Stimulated activated CD4-positive, alpha-beta T cell treated with anti-CD3 and anti-CD28 coated beads, Interleukin-1b, Interleukin-23, amount 100 ng/mL, for 48 hours (primary cell): ENCODE measurements at regions not wholly inside any gene's neighbourhood (a gene's known extent, or its start where the extent isn't known, plus 50 kb on each side); places are given as distances from the start of the nearest gene placed in this dataset.
"Not testable (repeated sequence)": the region's sequence is repeated elsewhere in the genome, so short reads cannot be mapped to it uniquely, and the experiment has no call there.

ENCODE experiments used
- DNase-seq: peaks from one replicate; pipeline ENCODE4 v3.0.0-alpha.2; 2020

DNA sequence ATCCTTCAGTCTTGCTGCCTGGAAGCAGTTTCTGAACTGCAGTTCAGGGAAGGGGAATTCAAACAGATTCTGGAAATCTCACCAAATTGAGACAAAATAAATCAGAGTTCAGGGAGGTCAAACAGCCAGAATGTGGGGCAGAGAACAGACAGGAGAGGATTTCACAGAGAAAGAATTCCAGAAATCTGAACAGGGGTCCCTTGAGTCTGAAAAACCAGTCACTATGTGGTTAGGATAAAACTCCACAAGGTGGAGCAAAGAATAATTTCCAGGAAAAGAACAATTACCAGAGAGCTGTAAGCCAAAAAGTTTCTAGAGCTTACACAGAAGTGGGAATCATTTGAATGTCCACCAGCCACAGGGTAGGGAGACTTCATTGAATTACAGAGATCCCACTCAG, 84.7 kb downstream of the URB2 start:
- DNase-seq: no peak

DNA sequence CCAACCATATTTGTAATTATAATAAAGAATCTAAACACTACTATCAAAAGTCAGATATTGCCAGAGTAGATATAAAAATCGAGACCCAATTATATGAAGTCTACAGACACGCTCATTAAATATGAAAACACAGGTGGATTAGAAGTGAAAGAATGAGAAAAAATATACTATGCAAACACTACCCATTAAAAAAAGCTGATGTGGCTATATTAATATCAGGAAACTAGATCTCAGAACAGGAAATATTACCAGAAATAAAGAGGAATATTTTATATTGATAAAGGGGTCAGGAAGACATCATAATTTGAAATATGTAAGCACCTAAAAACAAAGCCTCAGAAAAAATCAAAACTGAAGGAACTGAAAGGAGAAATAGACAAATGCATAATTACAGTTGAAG, 88.3 kb downstream of the URB2 start:
- no peak for DNase-seq

DNA sequence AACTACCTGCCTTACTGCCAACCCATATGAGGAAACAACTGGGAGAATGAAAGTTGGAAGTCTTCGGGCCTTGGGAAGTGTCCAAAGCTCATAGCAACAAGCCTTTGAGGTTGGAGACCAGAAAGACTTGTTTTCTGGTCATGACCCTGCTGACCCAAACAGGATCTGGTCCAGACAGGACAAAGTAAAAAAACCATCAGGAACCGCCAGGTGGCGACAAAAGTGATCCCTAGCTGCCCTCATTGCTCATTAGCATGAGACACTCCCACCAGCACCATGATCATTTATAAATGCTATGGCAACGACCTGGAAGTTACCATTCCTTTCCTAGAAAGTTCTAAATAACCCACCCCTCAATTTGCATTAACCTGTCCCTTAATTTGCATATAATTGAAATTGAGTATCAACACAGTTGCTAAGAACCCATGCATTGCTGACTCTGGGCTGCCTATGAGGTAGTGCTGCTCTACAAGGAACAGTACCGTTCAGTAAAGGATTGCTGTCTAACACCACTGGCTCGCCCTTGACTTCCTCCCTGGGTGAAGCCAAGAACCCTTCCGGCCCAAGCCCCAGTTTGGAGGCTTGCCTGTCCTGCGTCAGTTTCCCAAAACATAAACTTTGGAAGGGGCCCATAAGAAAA, 89.0 kb downstream of the URB2 start:
- peak; percentile 9 for DNase-seq

DNA sequence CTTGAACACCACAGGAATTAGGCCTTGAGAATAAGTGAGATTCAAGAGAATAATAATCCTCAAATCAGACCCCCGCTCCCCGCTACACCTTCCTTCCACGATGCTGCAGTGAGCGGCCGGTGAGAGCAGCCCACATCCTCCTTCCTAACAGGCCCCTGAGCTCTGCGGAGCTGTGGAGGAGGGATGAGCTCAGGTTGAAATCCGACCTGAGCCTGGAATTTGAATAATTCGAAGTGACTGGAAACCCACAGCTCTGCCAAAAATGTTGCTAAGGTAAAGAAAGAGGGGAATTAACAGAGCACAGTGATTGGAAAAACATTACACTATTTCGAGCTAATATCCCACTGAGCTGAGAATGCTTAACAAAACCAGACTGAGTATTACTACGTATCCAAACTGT, 90.0 kb downstream of the URB2 start:
- no peak for DNase-seq

DNA sequence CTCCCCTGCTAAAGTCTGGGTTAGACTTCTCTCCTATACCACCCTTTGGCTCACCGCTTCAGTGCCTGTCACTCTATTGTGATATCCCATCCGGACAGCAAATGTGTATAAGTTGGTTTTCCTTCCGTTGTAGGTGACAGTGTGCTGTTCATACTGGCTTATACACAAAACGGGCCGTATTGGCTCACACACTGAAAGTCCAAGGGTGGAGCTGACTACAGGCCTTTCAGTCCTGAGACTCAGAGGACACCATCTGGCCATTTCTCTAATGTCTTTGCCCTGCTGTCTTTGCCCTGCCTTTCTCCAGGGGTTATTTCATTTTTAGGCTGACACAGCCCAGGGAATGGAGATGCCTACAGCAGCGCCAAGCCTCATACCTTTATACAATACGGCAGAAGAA, 90.7 kb downstream of the URB2 start:
- no peak for DNase-seq

DNA sequence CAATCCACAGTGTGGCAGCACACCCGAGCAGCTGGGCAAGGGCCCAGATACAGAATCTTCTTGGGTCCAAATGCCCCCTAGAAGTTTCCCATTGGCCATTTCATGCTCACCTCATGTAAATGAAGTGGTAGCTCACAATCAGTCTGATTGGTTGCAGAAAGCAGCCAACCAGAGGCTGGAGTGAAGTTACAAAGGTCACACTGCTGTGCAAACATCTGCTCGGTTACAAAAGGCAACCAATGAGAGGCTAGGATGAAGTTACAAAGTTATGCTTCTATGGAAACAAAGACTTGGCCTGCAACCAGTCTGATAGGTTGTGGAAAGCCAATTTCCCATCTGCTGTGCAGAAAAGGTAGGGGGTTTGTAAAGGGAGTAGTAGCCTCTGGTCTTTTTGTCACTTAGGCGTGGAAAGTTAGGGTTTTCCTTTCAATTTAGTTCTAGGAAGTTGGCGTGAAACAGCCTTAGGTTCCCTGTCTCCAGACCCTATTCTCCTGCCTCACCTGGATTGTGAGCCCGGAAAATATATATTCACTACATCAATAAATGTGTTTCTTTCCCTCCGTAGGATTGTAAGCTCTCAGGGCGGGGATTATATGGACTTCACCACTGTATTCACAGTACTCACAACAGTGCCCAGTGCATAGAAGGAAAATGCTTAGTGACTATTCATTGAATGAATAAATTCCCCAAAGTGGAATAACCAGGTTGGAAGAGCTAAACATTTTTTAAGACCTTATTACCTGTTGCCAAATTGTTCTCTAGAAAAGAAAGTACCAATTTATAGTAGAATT, 91.9 kb downstream of the URB2 start:
- DNase-seq: no peak

DNA sequence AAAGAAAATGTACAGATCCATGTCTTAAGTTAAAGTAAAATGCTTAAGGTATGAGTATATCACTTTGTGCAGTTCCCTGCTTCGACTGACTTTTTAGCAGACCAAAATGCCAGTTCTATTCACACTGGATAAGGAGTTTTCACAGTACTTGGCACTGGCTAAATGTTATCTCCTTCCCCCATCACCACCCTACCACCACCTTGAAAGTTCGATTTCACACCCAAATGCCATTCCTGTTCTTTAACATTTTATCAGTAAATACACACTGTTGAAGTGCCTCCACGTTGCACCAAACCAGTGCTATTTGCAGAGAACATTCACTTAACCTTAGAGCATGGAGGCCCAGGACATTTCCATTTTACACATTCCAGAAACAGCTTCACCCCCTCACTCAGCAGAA, 100.0 kb downstream of the URB2 start:
- no peak for DNase-seq

DNA sequence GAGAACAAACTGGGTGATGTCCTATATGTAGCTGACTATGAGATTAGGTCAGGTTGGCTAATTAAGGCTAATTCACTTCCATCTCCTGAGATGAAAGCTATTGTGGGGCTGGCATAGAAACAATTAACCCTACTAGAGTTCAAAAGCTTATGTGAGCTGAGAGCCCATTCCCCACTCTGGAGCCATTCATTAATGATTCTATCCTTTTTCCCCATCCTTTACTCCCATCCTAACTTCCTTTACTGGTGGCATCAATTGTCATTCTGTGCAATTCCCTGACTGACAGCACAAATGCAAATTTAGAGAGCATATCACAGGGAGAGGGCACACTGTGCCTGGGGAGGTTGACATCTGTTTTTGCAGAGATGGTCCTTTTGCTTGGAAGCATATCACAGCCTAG, 103.9 kb downstream of the URB2 start:
- DNase-seq: no peak

DNA sequence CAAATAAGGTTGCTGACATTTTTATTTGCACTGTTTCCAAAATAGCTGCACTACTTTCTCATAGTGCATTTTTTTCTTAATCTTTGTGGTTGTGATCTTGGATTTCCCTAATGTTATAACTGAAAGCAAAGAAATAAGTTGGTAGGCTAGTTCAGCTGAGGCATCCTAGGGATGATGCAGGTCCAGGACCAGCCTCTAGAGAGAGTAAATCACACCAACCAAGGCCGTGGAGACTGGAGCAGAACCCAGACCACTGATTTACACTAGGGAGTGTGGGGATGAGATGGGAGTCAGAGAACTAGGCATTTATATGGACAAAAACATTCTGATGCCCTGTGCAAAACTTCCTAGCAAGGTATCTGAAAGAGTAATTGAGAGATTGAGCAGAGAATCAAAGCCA, 104.5 kb downstream of the URB2 start:
- no peak for DNase-seq

DNA sequence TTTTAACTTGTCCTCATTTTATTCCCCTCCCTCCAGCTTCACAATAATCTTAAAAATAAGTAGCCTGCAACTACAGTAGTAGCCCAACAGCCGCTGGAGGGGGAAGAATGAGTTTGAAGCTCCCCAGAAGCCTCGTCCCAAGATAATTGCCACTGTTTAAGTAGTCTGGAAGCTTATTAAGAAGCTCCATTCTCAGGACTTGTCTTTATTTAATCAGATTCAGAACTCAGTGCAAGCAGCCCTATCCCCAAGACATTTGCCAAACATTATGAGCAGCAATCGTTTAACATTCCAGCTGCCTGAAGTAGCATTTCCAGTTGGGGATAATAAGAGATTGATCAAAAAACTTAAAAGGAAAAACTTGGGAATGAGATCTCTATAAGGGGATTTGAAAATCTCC, 106.0 kb downstream of the URB2 start:
- DNase-seq: no peak

DNA sequence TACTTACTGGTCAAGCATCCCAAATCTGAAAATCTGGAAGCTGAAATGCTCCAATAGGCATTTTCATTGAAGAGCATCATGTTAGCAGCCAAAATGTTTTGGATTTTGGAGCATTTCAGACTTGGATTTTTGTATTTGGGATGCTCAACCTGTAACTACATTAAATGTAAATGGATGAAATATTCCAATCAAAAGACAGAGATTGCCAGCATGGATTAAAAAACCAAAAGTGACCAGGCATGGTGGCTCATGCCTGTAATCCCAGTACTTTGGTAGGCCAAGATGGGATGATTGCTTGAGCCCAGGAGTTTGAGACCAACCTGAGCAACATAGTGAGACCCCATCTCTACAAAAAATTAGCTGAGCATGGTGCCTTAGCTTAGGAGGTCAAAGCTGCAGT, 110.3 kb downstream of the URB2 start:
- DNase-seq: no peak

DNA sequence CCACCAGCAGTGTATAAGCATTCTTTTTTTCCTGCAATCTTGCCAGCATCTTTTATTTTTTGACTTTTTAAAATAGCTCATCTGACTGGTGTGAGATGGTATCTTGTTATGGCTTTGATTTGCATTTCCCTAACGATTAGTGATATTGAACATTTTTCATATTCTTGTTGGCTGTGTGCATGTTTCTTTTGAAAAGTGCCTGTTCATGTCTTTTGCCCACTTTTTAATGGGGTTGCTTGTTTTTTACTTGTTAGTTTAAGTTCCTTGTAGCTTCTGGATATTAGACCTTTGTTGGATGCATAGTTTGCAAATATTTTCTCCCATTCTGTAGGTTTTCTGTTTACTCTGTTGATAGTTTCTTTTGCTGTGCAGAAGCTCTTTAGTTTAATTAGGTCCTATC, 116.6 kb downstream of the URB2 start:
- DNase-seq: not testable (repeated sequence)

DNA sequence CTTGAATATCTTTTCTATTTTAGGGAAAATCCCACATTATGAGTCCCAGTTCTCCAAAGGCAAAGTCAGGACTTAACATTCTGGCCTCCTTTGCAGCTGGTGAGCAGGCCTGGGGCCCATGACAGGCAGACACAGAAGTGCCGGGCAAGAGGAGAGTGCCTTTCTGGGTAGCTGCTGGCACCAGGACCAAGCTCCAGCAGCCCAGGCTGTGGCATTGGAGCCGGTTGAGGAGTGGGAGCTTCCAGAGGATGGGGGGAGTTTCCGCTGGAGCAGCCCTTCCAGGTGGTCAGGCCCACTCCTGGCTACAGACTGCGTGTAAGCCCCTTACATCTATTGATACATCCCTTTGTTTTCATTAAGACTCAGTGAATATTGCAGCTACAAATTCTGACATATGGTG, 123.9 kb downstream of the URB2 start:
- DNase-seq: no peak

DNA sequence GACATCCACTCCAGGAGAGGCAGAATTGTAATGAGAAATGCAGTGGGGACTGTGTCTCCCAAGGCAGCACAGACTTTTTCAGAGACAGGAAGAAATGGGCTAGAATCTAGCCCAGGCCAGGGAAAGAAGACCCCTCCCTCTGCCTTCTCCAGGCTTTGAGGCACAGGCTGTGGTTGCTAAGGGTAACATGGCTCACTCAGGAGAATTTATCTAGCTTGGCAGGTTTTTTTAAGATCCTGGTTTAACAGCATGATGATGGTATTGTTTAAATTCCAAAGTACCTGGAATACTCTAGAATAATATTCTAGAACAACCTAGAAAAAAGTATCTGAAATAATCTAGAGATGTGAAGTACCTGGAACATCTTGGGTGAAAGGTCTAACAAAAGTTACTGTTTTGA, 125.6 kb downstream of the URB2 start:
- no peak for DNase-seq

DNA sequence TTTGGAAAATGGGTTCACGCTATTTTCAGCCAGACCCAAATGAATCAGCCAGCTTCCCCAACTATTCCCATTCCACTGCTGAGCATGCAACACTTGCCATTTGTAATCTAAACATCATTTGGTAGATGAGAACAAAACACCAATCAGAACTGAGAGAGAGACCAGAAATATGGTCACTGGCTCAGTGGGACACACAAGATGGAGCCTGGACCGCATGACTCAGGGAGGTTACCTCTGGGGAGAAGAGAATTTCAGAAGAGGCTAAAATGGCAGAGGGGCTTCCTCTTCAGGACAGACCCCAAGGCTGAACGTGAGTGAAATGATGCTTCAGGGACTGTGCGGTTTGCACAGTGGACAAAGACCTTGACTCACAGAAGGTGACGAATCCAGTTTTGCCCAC, 126.6 kb downstream of the URB2 start:
- no peak for DNase-seq

DNA sequence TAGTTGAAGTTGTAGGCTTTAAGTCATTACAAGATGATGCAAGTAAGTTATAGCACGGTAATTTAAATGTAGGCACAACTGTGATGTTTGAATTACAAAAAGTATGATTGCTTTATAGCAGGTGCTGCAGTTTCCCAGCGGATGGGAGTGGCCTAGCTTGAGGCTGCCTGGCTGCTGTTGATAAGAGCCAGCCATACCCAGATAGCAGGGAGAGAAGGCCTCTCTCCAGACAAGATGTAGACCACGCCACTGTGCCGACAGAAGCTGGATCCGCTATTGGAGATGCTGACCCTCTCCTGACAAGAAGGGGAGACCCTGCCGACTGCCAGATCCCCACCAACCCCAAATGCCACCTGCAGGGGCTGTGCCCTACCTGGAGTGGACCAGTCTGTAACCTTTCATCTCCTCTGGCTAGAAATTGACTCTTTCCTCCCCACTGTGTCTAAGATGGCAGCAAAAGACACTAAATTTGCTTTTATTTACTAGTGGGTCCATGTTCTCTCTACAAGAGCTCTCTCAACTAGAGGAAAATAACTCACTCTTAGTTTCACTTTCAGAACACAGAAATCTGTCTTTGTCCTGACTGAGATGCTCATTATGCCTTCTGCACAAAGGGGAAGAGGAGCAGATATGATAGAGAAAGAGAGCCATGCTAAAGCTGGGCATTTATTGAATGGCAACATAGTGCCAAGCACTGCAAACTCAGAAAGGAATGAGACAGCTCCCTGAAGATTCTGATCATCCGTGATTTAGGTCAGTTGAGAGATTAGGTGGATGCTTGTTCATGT, 127.9 kb downstream of the URB2 start:
- DNase-seq: no peak

DNA sequence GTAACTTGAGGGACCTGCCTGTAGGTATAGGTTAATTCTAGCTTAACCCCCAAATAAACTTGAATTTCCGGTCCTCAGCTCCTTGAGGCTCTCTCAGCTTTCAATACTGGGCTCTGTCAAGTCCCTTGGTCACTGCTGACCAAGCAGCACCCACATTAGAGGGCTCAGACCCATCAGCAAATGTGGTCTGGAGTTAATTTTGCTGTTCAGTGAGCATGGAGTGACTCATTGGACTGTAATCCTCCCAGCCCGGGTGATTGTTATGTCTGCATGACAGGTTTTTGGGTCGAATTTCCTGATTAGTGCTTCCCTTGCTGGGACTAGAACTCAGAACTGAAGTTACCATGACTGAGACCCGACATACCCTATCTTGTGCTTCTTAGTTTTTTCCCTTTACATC, 130.6 kb downstream of the URB2 start:
- no peak for DNase-seq

DNA sequence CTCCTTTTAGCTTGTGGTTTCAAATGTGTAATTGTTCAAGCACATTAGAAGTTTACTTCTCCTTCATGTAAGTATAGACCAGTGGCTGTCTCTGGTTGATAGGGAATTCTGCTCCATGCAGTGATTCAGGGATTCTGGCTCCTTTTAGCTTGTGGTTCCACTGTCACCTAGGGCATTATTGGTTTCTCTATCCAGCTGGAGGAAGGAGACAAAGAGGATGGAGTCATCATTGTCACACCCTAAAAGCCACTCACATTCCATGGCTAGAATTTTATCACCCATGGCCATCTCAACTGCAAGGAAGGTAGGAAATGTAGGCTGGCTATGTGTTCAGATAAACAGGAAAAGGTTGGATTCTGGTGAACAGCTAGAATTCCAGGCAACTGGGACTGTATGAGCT, 131.2 kb downstream of the URB2 start:
- DNase-seq: no peak

DNA sequence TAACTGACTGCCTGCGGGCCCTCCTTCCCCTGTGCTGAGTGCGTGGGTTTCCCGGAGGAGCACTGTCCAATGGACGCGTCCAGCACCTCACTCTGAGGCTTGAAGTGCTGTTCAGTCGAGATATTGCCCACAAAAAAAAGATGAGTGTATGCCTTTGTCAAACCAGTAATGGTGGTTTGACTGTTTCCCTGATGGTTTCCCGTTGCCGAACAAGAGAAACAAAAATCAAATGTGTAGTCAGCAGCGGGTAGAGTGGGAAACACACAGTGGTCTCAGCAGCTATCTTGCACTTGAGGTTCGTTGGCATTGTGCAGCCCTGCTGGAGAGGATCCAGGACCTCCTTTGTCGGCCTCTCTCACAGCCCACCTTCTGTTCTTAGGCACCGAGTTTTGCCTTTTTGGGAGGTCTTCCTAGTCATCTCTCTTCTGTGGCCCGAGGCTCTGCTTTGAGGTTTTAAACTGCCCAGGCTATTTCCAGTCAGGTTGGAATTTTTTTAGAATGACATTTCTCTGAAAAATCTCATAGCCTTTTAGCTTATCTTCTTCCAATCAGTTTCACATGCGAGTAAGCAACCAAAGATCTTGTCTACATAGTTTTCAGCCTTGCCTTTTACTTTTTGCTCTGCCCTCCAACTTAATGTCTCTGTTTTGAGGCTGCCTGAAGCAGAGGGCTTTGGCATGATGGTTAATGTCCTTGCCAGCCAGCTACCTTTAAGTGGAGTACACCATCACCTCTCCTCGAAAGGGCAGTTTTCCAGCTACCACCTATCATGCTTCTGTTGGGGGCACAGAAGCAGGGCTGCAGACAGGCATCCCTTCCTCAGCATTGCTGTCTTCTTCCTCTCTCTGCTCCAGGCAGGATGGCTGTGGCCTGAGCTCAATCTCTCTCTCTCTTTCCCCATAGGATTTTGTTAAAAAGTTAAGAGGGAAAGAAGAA, 132.3 kb downstream of the URB2 start:
- DNase-seq: no peak

DNA sequence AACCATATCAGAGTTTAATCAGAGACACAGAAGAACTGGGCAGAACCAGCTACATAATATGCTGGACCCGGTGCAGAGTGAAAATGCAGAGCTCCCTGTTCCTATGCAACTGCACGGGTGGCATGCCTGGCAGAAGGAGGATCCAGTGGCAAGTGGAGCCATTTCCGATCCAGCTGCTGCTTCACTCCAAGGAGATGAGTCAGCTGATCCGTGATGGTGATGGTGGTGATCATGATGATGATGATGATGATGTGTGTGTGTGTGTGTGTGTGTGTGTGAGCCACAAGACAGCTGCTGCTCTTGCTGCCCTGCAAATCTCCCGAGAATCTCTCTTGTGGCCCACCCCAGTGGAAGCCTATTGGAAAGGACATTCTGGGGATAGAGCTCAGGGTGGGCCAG, 133.0 kb downstream of the URB2 start:
- no peak for DNase-seq

DNA sequence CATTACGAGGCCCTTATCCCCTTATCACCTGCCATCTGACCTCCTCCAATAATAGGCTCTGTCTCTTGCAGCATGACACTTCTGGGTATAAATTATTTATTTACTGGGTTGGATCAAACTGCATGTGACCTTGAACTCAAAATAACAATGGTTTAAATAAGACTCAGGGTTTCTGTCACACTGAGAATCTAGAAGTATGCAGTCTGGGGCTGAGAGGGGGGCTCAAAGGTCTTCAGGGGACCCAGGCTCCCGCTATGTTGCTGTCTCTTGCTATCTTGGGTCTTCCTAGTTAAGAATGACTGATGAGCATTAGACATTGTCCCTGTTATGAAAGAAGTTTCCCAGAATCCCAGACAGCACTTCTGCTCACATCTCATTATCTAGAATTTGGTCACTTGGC, 133.5 kb downstream of the URB2 start:
- DNase-seq: no peak

DNA sequence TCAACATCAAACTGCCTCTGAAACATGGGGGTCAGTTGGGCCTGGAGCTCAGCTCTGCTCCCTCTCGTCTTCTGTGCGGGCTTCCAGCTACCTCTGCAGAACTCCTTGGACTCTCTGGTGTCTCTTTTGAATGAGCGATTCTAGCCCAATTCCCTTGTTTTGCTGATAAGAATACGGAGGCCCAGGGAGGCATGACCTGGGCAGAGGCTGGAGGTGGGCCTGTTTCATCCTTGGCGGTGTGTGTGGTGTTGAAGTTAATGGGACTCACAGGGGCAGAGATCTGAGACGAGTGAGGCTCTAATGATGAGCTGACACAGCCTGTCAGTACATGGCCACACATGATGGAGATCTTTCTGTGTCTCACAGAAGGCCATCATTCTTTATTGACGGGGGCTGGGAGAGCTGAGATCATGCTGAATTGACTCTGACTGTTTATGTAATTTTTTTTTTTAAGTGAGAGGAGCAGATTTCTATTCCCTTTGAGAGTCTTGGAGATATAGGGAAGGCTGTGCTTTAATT, 134.5 kb downstream of the URB2 start:
- no peak for DNase-seq

DNA sequence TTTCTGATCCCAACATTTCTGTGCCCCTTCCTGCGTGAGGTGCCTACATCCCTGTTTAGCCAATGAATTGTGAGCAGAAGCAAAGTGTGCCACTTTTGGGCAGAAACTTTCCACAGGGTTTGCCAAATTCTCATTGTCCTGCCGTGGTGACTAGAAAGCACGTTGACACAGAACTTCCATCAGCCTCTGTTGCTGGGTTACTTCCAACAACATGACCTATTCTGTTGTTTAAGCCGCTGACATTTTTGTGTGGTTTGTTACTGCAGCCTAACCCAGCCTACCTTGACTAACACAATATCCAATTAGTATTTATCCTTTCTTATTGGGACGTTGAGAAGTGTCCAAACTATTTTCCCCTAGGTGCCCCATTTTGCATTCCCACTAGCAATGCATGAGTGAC, 136.8 kb downstream of the URB2 start:
- DNase-seq: no peak
